ENCODE measurements at regions not wholly inside any gene's neighbourhood (a gene's known extent, or its start where the extent isn't known, plus 50 kb on each side); places are given as distances from the start of the nearest gene placed in this dataset.
"Not testable (repeated sequence)": the region's sequence is repeated elsewhere in the genome, so short reads cannot be mapped to it uniquely, and the experiment has no call there.

DNA sequence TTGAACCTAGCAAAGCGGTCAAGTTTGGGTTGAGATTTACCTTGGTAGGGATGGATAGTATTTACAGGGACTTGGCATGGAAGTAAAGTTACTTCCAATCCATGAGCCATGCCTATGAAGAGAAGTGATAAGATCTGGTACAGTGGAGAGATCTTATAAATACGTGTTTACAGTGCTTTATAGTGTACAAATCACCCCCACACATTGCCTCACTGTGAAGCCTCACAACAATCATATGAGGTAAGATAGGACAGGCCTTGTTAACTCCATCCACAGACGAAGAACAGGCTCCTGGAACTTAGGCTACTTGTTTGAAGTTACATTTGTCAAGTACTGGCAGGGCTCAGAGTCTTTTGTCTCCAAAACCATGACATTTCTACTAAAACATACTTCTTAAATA lies 159.8 kb downstream of the PLPPR4 start:
- intact Hi-C loops (cut with DNase I): no loop called here
- Histone ChIP-seq H3K36me3 (no peaks in the 10 kb centered on the region), H3K4me1 (no peaks in the 10 kb centered on the region), H3K4me3 (no peak overlapping the region), H3K9me3 (peaks cover 0 to 3% (median 0%) of the 10 kb centered on the region in 3 donors), H3K27ac (no peak overlapping the region), H3K27me3 (no peaks in the 10 kb centered on the region)
- TF ChIP-seq CTCF (IDR thresholded peaks at IDR 0.05) (no peak), POLR2A (IDR thresholded peaks at IDR 0.05) (no peak)
- WGBS, 2 donors: 63% methylated on average over 3 of the region's 3 CpGs
- DNase-seq: no peak

GRCh38 chr1:99429754-99430153 lies 165.5 kb downstream of the PLPPR4 start:
- Histone ChIP-seq H3K27me3 (no peaks in the 10 kb centered on the region), H3K36me3 (no peaks in the 10 kb centered on the region), H3K4me1 (no peaks in the 10 kb centered on the region), H3K9me3 (peaks cover 0 to 4% (median 0%) of the 10 kb centered on the region in 3 donors), H3K27ac (no peak overlapping the region), H3K4me3 (no peak overlapping the region)
- 55 to 61% methylated on average over 1 of the region's 1 CpG for WGBS, 2 donors
- no peak for DNase-seq
- no peak for TF ChIP-seq POLR2A (IDR thresholded peaks at IDR 0.05)
- TF ChIP-seq CTCF (IDR thresholded peaks at IDR 0.05): no peak
- intact Hi-C loops (cut with DNase I): no loop called here

DNA sequence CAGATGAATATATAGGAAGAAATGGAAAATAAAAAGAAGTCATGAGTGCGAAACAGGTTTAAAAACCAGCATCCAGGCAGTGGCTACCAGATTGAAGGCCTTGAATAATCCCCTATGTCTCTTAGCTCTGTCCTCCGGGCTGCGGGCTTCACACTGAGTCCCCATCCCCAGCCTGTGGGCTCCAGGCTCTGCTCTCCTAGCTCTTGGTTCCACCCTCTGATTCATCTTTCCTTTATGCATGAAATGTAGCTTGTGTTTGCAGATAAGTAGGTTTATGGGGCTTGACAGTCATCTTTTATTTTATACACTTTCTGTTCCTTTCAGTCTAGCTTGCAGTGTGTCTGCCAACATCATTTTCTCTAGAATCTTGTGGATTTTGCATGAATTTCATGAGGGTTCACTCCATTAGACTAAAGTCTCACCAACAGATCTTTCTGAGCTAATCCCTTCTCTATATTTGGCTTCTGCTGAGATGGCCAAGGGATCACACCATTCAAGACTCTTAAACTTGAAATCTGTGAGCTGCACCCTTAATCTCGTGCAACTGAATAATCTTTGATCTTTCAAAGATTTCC lies 174.5 kb downstream of the PLPPR4 start:
- intact Hi-C loops (cut with DNase I): no loop called here
- no peak for TF ChIP-seq CTCF (IDR thresholded peaks at IDR 0.05)
- TF ChIP-seq POLR2A (IDR thresholded peaks at IDR 0.05): no peak
- 85% methylated on average over 4 of the region's 4 CpGs for WGBS, 2 donors
- Histone ChIP-seq H3K27me3 (no peaks in the 10 kb centered on the region), H3K4me1 (no peaks in the 10 kb centered on the region), H3K36me3 (no peaks in the 10 kb centered on the region), H3K27ac (no peak overlapping the region), H3K9me3 (no peaks in the 10 kb centered on the region), H3K4me3 (no peak overlapping the region)
- DNase-seq: no peak

- 75 to 81% methylated on average over 3 of the region's 3 CpGs for WGBS, 2 donors
- Histone ChIP-seq H3K4me1 (no peaks in the 10 kb centered on the region), H3K27me3 (no peaks in the 10 kb centered on the region), H3K9me3 (no peaks in the 10 kb centered on the region), H3K27ac (no peak overlapping the region), H3K4me3 (no peak overlapping the region), H3K36me3 (no peaks in the 10 kb centered on the region)
- DNase-seq: no peak
- TF ChIP-seq POLR2A (IDR thresholded peaks at IDR 0.05) (no peak), CTCF (IDR thresholded peaks at IDR 0.05) (no peak)
- intact Hi-C loops (cut with DNase I): no loop called here
Measured at GRCh38 chr1:99439433-99440075, 175.3 kb downstream of the PLPPR4 start.

DNA sequence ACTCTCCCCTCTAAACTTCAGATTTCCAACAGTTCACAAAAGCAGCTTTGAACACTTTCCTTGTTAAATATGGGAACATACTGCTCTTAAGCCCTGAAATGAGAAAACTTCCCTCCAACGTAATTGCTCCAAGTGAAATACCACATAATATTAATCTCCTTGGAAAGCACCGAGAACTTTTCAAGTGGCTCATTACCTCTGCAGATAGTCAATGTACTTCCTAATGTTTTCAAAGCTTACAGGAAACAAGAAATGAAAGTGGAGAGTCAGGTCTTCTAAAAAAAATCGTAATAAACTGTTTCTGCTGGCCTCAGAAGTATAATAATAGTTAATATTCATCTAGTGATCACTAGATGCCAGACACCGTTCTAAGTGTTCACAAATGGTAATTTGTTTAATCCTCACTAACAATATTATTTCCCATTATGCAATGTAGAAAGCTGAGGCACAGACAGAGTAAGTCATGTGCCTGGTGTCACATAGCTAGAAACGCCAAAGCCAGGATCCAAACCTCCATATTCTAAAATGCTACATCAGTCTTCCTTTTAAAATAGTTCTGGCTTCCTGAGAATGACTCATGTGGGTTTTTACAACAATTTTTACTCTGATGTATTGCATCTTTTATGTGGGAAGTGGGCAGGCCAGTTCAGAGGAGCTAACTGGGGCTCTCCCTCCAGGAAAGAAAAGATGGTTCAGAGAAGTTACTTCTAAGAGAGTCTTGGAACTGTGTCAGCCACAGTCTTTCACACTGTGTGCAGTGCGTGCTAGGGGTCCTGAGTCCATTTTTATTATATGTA lies 177.2 kb downstream of the PLPPR4 start:
- no peak overlapping the region for H3K4me3 ChIP-seq
- H3K9me3 ChIP-seq: no peaks in the 10 kb centered on the region
- no peaks in the 10 kb centered on the region for H3K27me3 ChIP-seq
- no peaks in the 10 kb centered on the region for H3K4me1 ChIP-seq
- H3K36me3 ChIP-seq: no peaks in the 10 kb centered on the region
- WGBS, 2 donors: 33 to 57% methylated on average over 6 of the region's 6 CpGs
- no peak for DNase-seq
- TF ChIP-seq CTCF (IDR thresholded peaks at IDR 0.05) (no peak), POLR2A (IDR thresholded peaks at IDR 0.05) (no peak)
- intact Hi-C loops (cut with DNase I): no loop called here
- peak overlapping the region in 2 of 4 donors; percentile 7 to 44 for H3K27ac ChIP-seq

GRCh38 chr1:99444211-99444927 lies 180.1 kb downstream of the PLPPR4 start:
- H3K9me3 ChIP-seq; H3K4me3 ChIP-seq; intact Hi-C loops (cut with DNase I); H3K36me3 ChIP-seq; H3K27ac ChIP-seq; H3K27me3 ChIP-seq; H3K4me1 ChIP-seq; DNase-seq: not testable (repeated sequence)
- WGBS, 2 donors: 64 to 79% methylated on average over 6 of the region's 6 CpGs
